HepG2 (cell line): ENCODE measurements at regions not wholly inside any gene's neighbourhood (a gene's known extent, or its start where the extent isn't known, plus 50 kb on each side); places are given as distances from the start of the nearest gene placed in this dataset.

Source experiments
- CTCF ChIP-seq: sonication (generic); formaldehyde crosslinking; IDR thresholded peaks from 2 replicates; pipeline ENCODE4 v1.5.0; 2020; ENCODE audit warnings: mild to moderate bottlenecking, missing genetic modification reagents, moderate library complexity
- GABPA ChIP-seq, 2 experiments: IDR thresholded peaks; 2 replicates each; pipeline ENCODE4 v1.6.1; 2011 to 2016; ENCODE audit warnings: low read depth in 2 of 2, low read length in 1 of 2, missing biosample characterization in 1 of 2, missing genetic modification characterization in 1 of 2
- MIXL1 ChIP-seq: IDR thresholded peaks from 2 replicates; pipeline ENCODE4 v1.6.1; 2016
- ZBTB33 ChIP-seq: sonication (generic); formaldehyde crosslinking; IDR thresholded peaks from 2 replicates; pipeline ENCODE4 v1.4.0; 2020; ENCODE audit warnings: missing genetic modification reagents
- ZHX1 ChIP-seq: sonication (generic); formaldehyde crosslinking; IDR thresholded peaks from 2 replicates; pipeline ENCODE4 v1.8.1; 2022; ENCODE audit warnings: low read depth, mild to moderate bottlenecking, missing genetic modification reagents

GRCh38 chr18:46261799-46262198 is 157.6 kb downstream of the HAUS1 start:
- TF ChIP-seq CTCF = no peak
- TF ChIP-seq MIXL1 (CRISPR knock-in tag) = no peak
- no peak for TF ChIP-seq ZHX1 (CRISPR knock-in tag)
- TF ChIP-seq GABPA (IDR thresholded peaks at IDR 0.05; ENCODE audit: low read depth, low read length) = no peak
- TF ChIP-seq GABPA (CRISPR knock-in tag; IDR thresholded peaks at IDR 0.05; ENCODE audit: low read depth) = no peak
- TF ChIP-seq ZBTB33 (CRISPR knock-in tag) = no peak
